NCI-H345 treated with DMSO at 0.1 percent for 48 hours (cell line): ENCODE measurements at regions not wholly inside any gene's neighbourhood (a gene's known extent, or its start where the extent isn't known, plus 50 kb on each side); places are given as distances from the start of the nearest gene placed in this dataset.

ENCODE experiments used
- DNase-seq: peaks from one replicate; lab custom pipeline; 2025; ENCODE audit not compliant: unreplicated experiment; lab: John Stamatoyannopoulos, UW

DNA sequence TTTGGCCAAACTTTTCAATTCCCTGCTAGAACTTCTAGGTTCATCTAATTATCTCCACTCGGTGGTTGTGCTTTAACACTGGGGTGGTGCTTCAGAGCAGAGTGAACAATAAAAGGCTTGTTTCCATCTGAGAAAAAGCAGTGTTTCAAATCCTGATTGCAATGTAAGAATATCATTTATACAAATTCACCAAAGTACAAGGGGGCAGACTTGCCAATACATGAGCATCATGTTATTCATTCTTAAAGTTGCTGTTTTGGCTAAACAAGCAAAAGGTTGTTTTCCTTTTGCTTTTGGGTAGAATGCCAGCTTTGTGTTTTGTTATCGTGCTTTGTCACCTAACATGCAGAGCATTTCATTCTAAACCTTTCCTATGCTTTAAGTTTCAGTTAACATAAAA lies 78.5 kb upstream of the UBAC2 start:
- DNase-seq: no peak

DNA sequence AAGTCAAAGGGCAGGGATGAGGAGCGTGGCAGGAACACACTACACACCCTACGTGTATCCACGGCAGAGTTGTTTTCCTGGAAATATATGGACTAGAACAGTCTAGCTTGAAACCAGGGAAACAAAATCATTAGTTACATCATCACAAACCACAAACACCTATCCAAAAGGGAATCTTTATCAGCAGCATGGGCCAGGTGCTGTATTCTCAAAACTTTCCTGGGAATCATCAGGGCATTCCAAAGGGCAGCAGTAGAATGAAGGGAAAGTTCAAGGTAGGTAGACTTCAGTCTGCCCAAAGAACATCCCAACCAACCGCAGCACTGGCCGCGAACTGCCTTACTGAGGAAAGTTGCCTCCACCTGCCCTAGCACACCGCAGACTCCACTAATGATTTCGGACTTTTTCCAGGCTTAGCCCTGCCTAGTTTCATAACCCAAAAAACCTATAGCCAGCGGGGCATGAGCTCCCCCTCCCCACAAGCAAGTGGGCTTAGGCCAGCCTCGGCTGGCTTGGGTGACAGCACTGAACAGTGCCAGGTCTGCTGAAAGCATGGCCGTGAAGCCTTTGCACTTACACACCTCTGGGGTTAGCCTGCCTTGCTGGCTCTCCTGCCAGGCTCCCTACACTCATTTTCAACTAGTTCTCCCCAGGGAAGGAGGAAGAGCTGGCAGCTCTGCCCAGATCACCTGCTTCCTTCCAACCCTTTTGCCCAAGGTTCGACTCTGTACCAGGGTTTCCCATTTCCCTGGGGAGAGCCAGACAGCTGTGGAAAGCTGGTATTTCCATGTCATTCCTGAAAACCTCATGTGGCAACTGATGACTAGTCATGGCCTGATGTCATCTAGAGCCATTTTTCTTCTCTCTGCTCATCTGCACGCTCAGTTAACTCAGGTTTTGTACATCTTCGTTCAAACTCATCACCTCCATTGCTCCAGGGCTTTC lies 77.3 kb upstream of the UBAC2 start:
- DNase-seq: no peak

DNA sequence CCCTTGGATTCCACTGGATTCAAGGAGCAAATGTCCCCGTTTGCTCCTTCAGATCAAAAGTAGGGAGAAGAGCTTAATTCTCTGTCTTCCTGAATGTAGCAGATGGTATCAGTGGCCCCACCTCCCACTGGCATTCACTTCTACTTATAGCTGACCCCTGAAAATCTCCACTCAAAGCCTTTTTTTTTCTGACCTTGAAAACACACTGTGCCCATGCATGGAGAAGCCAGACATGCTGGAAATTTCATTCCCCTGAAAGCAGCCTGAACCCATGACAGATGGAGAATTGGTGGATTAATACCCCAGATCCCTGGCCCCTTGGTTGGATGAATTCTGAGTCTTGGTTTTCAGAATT lies 76.6 kb upstream of the UBAC2 start:
- no peak for DNase-seq

DNA sequence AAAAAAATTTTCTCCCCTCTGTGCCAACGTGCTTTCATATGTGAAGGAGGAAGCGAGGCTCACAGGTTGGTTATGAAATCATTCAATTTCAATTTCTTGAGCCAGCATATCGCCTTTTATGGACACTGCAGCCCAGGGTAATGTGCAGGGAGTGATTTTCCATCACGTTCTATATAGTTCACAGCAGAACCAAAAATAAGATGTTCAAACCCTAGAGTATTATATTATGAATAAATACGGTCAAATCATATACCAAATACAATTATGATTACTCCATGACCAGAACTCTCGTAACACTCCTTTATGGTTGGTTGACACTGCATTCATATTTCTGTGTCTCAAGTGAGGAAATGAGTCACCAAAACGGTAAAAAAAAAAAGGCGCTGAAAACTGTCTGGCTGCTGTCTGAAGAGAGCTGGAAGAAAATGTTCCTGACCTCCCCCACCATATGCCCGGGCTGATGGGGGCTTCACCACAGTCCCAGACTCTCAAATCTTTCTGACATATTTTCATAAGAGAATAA lies 75.8 kb upstream of the UBAC2 start:
- DNase-seq: no peak

DNA sequence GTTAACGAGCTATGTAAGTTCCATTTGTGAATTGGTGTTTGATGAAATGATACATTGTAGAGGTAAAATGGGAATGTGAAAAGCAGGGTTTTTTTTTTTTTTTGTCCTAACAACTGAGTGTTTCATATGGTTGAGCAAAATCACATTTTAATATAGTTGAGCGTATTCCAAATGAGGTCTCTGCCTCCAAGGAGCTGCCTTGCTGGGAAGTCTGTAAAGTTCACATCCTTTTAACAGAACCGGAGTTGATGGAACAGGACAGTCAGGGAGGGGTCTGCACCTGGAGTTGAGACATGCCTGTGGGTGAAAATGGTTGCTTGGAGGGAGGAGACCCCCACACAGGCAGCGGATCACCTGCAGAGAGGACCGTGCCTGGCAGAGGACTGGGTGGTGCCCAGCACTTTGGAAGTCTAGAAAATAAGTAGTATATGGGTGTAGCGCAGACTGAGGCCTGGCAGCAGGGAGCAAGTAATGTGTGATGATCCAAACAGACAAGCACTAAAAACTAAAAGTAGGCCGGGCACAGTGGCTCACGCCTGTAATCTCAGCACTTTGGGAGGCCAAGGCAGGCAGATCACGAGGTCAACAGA lies 75.2 kb upstream of the UBAC2 start:
- DNase-seq: no peak

DNA sequence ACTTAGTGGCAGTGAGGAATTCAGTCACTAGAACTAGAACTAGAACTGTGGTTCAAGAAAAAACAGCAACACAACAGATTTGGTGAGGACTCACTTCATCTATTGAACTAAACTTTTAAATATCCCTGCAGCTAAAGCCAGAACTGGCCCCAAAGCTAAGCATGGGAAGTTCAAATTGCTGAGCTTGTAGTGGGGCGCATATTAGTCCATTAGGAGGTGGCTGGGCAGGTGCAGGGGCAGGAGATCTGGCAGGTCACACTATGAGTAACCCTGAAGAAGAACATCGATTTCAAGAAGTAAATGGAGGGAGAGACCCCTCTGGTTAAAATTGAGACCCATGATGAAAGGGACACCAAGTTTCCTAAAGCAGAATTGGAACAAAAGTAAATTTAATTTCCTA lies 73.8 kb upstream of the UBAC2 start:
- no peak for DNase-seq

DNA sequence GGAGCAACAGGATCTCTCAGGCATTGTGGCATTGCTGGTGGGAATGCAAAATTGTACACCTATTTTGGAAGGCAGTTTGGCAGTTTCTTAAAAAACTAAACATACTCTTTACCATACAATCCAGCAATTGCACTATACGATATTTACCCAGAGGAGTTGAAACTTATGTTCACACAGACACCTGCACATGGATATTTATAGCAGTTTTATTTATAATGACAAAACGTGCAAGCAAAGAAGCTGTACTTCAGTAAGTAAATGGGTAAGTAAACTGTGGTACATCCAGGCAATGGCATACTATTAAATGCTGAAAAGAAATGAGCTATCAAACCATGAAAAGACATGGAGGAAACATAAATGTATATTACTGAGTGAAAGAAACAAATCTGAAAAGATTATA lies 71.6 kb upstream of the UBAC2 start:
- DNase-seq: no peak

DNA sequence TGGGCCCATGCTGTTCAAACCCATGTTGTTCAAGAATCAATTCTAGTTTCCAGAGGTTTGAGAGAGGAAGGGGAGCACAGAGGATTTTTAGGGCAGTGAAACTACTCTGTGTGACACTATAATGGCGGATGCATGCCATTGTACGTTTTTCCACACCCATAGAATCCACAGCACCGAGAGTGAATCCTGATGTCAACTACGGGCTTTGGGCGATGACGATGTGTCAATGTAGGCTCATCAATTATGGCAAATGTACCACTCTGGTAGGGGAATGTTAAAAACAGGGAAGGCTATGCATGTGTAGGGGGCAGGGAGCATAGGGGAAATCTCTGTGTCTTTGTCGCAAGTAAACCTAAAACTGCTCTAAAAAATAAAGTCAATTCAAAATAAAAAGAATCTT lies 70.7 kb upstream of the UBAC2 start:
- no peak for DNase-seq

DNA sequence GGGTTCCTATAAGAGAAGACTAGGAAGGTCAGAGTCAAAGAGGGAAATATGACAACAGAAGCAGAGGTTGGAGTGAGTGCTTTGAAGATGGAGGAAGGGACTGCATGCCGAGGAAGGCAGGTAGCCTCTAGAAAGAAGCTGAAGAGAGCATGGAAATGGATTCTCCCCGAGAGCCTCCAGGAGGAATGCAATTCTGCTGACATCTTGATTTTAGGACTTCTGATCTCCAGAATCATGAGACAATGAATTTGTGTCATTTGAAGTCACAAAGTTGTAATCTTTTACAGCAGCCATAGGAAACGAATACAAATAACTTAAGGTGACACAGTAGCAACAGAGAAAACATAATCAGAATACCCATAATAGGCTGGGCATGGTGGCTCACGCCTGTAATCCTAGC lies 69.2 kb upstream of the UBAC2 start:
- no peak for DNase-seq

DNA sequence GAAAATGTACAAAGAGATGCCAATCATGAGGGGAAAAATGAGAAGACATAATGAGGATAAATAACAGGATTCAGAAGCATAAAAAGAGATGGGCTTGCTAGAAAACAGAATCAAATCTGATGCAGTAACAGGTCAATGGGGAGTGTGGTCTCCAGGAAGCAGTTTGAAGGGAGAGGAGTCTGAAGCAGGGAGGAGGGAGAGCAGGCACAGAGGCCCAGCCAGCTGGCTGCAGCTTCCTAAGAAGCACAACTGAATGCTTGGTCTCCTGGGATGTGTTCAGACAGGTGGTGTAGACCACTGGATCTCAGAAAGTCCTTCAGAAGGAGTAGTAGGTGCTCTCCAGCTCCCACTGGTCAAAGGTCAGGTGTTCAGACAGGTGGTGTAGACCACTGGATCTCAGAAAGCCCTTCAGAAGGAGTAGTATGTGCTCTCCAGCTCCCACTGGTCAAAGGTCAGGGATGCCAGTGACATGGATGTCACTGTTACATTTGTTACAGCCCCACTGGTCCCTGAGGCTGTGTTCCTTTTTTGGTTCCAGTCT lies 68.3 kb upstream of the UBAC2 start:
- DNase-seq: no peak

DNA sequence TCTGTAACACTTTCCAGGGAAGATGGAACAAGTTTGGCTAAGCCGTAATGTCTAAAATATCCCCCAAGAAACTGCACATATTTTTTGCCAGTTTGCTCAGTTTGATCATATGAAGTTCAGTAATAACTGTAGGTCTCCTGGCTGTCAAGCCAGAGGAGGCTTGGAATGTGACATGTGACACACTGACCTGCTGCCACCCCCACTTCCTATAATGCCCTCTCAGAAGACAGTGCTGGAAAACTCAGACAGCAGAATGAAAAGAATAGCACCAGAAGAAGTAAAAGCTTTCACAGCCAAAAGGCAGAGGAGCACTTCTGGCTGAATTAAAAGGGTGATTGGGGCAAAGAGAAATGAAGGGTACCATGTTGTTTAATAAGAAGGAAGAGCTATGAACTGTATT lies 67.4 kb upstream of the UBAC2 start:
- no peak for DNase-seq

DNA sequence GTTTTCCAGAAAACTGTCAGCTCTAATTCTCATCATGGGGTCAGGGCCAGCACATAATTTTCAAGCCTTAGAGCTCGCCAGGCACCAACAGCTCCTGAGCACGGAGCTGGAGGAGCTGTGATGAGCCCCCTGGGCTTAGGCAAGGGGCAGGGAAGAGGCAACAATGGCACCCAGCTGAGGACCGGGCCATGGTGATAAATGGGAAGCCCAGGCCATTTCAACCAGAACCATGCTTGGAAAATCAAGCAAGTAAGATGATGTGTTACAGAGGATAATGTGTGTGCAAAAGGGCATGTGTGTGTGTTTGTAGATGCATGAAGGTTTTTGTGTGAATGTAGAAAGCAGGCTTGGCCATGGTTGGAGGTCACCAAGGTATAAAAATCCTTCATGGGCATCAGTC lies 66.8 kb upstream of the UBAC2 start:
- no peak for DNase-seq

DNA sequence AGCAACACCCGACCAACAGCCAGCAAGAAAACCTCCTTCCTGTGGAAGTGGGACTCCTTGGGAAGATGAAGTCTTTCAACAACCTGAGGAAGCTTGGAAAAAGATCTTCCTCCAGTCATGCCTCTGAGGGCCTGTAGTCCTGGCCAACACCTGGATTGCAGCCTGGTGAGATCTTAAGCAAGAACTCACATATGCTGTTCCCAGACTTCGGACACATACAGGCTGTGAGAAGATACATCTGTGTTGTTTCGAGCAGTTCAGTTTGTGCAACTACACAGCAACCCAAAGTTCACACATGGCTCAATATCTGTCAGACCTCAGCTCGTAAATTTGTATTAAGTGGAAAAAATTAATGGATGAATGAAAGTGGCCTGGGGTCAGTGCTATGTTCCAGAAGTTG lies 65.1 kb upstream of the UBAC2 start:
- DNase-seq: no peak

DNA sequence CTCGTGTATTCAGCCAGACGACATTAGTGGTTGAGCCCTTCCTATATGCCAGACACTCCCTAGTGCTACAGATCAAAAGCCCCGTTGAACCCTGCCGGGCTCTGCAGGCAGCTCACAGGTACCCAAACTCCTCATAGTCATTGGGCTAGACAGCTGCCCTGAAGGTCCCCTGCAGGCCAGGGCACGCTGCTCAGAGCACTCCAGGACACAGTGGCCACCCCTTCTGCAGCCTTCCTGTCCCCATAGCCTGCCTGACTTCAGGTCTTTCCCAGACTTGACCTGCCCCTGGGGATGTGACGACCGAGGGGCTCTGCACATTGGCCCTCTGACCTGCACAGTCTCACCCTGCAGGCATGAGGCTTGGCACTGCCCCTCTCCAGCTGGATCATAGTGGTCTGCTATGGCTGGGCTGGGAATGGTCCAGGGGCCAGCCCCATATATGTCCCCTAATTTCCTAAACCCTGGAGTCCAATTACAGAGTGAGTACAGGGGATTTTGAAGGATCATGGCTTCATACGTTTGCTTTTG lies 64.2 kb upstream of the UBAC2 start:
- no peak for DNase-seq

DNA sequence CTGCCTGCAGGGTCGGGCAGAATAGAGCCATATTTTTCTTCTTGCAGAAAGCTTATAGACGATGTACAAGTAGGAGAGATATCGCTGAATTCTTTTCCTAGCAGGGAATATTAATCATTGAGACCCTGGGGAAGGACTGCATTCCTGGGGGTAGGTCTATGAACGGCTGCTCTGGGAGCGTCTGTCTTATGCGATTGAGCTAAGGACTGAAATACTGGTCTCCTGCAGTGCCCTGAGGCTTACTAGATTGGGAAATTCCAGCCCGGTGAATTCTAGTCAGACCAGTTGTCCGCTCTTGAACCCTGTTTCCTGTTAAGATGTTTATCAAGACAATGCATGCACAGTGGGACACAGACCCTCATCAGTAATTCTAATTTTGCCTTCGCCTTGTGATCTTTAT lies 59.8 kb upstream of the UBAC2 start:
- DNase-seq: no peak

DNA sequence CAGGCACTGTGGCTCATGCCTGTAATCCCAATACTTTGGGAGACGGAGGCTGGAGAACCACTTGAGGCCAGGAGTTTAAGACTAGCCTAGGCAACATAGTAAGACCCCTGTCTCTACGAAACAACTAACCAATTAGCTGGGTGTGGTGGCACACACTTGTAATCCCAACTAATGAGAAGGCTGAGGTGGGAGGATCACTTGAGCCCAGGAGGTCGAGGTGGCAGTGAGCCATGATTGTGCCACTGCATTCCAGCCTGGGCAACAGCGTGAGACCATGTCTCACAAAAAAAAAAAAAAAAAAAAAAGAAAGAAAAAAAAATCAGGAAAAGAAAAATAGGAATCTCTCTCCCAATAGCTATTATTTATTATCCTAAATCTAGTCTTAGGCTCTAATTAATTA lies 56.8 kb upstream of the UBAC2 start:
- DNase-seq: no peak

DNA sequence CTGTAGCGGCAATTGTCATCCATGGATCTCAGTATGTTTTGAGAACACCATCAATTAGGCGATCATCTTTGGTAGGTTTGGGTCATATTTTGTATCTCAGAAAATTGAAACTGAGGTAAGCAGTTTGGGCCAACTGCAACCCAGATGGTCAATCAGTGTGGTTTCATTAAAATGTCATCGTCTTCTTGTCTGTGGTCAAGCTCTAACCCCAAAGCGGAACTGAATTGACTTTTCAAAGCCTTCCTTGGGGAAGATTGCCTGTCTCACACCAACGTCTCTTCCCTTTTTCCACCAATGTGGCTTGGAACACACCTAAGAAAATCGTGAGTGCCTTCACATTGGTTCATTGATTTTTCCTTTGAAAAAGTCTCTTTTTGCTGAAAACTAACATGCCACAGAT lies 56.3 kb upstream of the UBAC2 start:
- no peak for DNase-seq

DNA sequence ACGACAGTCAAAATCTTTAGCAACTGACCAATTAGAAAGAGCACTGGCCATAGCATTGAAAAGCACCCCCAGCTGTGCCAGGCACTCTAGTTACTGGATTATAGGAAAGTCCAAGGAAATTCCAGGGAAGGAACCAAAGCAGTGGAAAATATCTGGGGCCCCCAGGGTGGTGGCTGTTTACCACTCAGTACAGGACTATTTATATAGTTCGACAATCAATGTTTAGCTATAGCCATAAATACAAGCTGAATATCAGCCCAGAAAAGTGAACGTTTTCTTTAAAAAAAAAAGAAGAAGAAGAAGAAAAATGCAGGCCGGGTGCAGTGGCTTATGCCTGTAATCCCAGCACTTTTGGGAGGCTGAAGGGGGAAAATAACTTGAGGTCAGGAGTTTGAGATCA lies 55.2 kb upstream of the UBAC2 start:
- no peak for DNase-seq

DNA sequence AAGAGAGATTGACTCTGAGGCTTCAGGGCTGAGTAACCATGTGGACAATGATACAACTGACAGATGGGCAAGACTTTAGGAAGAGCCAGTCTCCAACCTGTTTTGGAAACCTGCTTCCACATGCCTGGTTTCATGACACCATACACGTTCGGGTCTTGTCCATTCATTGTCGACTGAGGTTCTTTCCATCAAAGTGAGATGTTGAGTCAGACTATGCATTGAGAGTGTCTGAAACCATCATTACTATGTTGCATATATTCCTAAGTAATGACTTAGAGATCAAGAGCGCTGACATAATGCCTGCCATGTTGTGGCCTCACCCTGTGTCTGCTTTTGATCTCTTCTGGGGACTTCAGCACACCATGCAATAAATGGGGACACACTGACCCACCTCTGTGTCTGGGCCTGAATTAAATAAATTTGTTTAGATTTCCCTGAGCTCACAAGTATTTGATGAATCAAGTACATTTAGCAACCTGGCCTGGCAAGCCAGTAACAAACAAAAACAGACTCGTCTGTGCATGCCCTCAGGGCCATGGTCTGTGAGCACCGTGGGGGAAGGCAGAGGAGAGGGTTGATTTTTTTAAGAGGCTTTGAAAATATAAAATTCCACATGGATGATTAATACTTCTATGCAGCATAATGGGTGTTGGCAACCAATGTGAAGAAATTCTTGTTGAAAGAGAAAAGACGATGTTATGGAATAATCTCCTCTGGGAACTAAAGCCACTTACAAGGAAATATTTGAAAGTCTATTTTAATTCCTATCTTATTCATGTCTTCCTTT lies 49.9 kb upstream of the UBAC2 start:
- DNase-seq: no peak
